ENCODE measurements at regions not wholly inside any gene's neighbourhood (a gene's known extent, or its start where the extent isn't known, plus 50 kb on each side); places are given as distances from the start of the nearest gene placed in this dataset.

DNA sequence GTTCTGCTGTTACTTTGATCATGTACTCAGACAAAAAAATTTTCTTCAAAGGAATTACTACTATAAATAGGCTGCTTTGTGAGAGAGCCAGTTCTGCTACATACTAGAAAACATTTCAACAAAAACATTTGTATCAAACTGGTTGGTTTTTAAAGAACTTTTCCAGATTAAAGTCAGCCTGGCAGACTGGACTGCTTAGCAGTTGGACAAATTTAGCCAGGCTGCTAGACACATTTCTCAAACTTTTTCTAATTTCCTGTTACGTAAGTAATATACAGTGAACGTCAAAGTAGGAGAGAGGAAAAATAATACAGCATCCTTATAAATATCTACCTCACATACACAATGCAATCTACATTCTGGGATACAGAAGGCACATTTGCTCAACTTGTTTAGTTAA is 109.5 kb downstream of the SP3 start:
- peaks cover 10% of the 10 kb centered on the region for H3K4me1 Mint-ChIP-seq
- no peak overlapping the region for H3K4me3 Mint-ChIP-seq
- no peak for DNase-seq (ENCODE audit: low spot score)
- peaks cover 2% of the 10 kb centered on the region; the same call in 1 of the 2 replicates for H3K9me3 Mint-ChIP-seq
- ChIA-PET CTCF (no interaction called here), POLR2A (no interaction called here)
- TF ChIP-seq, protein P1, sequence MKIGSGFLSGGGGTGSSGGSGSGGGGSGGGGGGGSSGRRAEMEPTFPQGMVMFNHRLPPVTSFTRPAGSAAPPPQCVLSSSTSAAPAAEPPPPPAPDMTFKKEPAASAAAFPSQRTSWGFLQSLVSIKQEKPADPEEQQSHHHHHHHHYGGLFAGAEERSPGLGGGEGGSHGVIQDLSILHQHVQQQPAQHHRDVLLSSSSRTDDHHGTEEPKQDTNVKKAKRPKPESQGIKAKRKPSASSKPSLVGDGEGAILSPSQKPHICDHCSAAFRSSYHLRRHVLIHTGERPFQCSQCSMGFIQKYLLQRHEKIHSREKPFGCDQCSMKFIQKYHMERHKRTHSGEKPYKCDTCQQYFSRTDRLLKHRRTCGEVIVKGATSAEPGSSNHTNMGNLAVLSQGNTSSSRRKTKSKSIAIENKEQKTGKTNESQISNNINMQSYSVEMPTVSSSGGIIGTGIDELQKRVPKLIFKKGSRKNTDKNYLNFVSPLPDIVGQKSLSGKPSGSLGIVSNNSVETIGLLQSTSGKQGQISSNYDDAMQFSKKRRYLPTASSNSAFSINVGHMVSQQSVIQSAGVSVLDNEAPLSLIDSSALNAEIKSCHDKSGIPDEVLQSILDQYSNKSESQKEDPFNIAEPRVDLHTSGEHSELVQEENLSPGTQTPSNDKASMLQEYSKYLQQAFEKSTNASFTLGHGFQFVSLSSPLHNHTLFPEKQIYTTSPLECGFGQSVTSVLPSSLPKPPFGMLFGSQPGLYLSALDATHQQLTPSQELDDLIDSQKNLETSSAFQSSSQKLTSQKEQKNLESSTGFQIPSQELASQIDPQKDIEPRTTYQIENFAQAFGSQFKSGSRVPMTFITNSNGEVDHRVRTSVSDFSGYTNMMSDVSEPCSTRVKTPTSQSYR (CRISPR knock-in tag; IDR thresholded peaks at IDR 0.05): no peak
- TF ChIP-seq, protein P2, sequence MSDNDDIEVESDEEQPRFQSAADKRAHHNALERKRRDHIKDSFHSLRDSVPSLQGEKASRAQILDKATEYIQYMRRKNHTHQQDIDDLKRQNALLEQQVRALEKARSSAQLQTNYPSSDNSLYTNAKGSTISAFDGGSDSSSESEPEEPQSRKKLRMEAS (CRISPR knock-in tag; IDR thresholded peaks at IDR 0.05): no peak
- TF ChIP-seq, protein P3, sequence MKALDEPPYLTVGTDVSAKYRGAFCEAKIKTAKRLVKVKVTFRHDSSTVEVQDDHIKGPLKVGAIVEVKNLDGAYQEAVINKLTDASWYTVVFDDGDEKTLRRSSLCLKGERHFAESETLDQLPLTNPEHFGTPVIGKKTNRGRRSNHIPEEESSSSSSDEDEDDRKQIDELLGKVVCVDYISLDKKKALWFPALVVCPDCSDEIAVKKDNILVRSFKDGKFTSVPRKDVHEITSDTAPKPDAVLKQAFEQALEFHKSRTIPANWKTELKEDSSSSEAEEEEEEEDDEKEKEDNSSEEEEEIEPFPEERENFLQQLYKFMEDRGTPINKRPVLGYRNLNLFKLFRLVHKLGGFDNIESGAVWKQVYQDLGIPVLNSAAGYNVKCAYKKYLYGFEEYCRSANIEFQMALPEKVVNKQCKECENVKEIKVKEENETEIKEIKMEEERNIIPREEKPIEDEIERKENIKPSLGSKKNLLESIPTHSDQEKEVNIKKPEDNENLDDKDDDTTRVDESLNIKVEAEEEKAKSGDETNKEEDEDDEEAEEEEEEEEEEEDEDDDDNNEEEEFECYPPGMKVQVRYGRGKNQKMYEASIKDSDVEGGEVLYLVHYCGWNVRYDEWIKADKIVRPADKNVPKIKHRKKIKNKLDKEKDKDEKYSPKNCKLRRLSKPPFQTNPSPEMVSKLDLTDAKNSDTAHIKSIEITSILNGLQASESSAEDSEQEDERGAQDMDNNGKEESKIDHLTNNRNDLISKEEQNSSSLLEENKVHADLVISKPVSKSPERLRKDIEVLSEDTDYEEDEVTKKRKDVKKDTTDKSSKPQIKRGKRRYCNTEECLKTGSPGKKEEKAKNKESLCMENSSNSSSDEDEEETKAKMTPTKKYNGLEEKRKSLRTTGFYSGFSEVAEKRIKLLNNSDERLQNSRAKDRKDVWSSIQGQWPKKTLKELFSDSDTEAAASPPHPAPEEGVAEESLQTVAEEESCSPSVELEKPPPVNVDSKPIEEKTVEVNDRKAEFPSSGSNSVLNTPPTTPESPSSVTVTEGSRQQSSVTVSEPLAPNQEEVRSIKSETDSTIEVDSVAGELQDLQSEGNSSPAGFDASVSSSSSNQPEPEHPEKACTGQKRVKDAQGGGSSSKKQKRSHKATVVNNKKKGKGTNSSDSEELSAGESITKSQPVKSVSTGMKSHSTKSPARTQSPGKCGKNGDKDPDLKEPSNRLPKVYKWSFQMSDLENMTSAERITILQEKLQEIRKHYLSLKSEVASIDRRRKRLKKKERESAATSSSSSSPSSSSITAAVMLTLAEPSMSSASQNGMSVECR (CRISPR knock-in tag; IDR thresholded peaks at IDR 0.05; ENCODE audit: borderline replicate concordance): no peak
- TF ChIP-seq, protein P4, sequence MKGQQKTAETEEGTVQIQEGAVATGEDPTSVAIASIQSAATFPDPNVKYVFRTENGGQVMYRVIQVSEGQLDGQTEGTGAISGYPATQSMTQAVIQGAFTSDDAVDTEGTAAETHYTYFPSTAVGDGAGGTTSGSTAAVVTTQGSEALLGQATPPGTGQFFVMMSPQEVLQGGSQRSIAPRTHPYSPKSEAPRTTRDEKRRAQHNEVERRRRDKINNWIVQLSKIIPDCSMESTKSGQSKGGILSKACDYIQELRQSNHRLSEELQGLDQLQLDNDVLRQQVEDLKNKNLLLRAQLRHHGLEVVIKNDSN (CRISPR knock-in tag; IDR thresholded peaks at IDR 0.05): no peak
- no peak overlapping the region for H3K27ac Mint-ChIP-seq
- no peaks in the 10 kb centered on the region; the same call in 1 of the 2 replicates for H3K27me3 Mint-ChIP-seq (ENCODE audit: low read depth)
- H3K36me3 Mint-ChIP-seq: no peaks in the 10 kb centered on the region
- ATAC-seq: no peak

Data from WTC11 (cell line).